Parathyroid adenoma (tissue), 2 donors: ENCODE measurements at regions not wholly inside any gene's neighbourhood (a gene's known extent, or its start where the extent isn't known, plus 50 kb on each side); places are given as distances from the start of the nearest gene placed in this dataset.

Experiments used
- H2AFZ ChIP-seq: fragments of 300-600 bp; sonication (generic); one replicate; pipeline ENCODE4 v1.7.0; 2017; ENCODE audit warnings: antibody characterized with exemption, mild to moderate bottlenecking
- H3K27ac ChIP-seq: fragments of 300-600 bp; sonication (generic); one replicate; pipeline ENCODE4 v1.7.0; 2017
- H3K27me3 ChIP-seq: fragments of 300-600 bp; sonication (generic); one replicate; pipeline ENCODE4 v1.7.0; 2017; ENCODE audit warnings: low read length; ENCODE audit not compliant: control insufficient read depth, insufficient read depth
- H3K36me3 ChIP-seq: fragments of 300-600 bp; sonication (generic); one replicate; pipeline ENCODE4 v1.7.0; 2017; ENCODE audit warnings: low read length; ENCODE audit not compliant: control insufficient read depth, insufficient read depth
- H3K4me1 ChIP-seq: fragments of 300-600 bp; sonication (generic); one replicate; pipeline ENCODE4 v1.7.0; 2017; ENCODE audit warnings: control low read depth
- H3K4me2 ChIP-seq: fragments of 300-600 bp; sonication (generic); one replicate; pipeline ENCODE4 v1.7.0; 2017; ENCODE audit warnings: low read length
- H3K4me3 ChIP-seq: fragments of 300-600 bp; sonication (generic); one replicate; pipeline ENCODE4 v1.7.0; 2017; ENCODE audit warnings: low read depth, low read length
- H3K79me2 ChIP-seq: fragments of 300-600 bp; sonication (generic); one replicate; pipeline ENCODE4 v1.7.0; 2017; ENCODE audit warnings: control low read depth
- H3K9ac ChIP-seq: fragments of 300-600 bp; sonication (generic); one replicate; pipeline ENCODE4 v1.7.0; 2017; ENCODE audit warnings: mild to moderate bottlenecking
- H3K9me3 ChIP-seq: fragments of 300-600 bp; sonication (generic); one replicate; pipeline ENCODE4 v1.7.0; 2017; ENCODE audit warnings: low read length; ENCODE audit not compliant: control insufficient read depth
- TF ChIP-seq, protein P1 (sequence below): fragments of 300-600 bp; sonication (generic); IDR thresholded peaks from one replicate; pipeline ENCODE4 v1.7.0; 2017; ENCODE audit warnings: antibody characterized with exemption, mild to moderate bottlenecking
- donor health status: primary hyperparathyroidism.

GRCh38 chr5:168023191-168023590, 268.3 kb upstream of the WWC1 start:
- H3K9ac ChIP-seq: no peak overlapping the region

GRCh38 chr5:168024306-168024705, 267.1 kb upstream of the WWC1 start:
- Histone ChIP-seq H3K27ac (no peak overlapping the region), H3K9ac (no peak overlapping the region), H3K4me1 (no peaks in the 10 kb centered on the region), H3K4me3 (no peak overlapping the region), H3K36me3 (no peaks in the 10 kb centered on the region), H2AFZ (no peak overlapping the region), H3K27me3 (no peaks in the 10 kb centered on the region), H3K9me3 (no peaks in the 10 kb centered on the region), H3K4me2 (no peak overlapping the region), H3K79me2 (no peaks in the 10 kb centered on the region)
- TF ChIP-seq, protein P1, sequence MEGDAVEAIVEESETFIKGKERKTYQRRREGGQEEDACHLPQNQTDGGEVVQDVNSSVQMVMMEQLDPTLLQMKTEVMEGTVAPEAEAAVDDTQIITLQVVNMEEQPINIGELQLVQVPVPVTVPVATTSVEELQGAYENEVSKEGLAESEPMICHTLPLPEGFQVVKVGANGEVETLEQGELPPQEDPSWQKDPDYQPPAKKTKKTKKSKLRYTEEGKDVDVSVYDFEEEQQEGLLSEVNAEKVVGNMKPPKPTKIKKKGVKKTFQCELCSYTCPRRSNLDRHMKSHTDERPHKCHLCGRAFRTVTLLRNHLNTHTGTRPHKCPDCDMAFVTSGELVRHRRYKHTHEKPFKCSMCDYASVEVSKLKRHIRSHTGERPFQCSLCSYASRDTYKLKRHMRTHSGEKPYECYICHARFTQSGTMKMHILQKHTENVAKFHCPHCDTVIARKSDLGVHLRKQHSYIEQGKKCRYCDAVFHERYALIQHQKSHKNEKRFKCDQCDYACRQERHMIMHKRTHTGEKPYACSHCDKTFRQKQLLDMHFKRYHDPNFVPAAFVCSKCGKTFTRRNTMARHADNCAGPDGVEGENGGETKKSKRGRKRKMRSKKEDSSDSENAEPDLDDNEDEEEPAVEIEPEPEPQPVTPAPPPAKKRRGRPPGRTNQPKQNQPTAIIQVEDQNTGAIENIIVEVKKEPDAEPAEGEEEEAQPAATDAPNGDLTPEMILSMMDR: no peak

More at GRCh38 chr5:168023191-168023590, 268.3 kb upstream of the WWC1 start:
- no peak overlapping the region for H3K4me3 ChIP-seq
- no peaks in the 10 kb centered on the region for H3K9me3 ChIP-seq
- no peaks in the 10 kb centered on the region for H3K36me3 ChIP-seq
- H3K4me2 ChIP-seq: no peak overlapping the region
- H3K27ac ChIP-seq: no peak overlapping the region
- no peaks in the 10 kb centered on the region for H3K79me2 ChIP-seq
- no peak overlapping the region for H2AFZ ChIP-seq
- TF ChIP-seq, protein P1: no peak
- no peaks in the 10 kb centered on the region for H3K4me1 ChIP-seq
- no peaks in the 10 kb centered on the region for H3K27me3 ChIP-seq

DNA sequence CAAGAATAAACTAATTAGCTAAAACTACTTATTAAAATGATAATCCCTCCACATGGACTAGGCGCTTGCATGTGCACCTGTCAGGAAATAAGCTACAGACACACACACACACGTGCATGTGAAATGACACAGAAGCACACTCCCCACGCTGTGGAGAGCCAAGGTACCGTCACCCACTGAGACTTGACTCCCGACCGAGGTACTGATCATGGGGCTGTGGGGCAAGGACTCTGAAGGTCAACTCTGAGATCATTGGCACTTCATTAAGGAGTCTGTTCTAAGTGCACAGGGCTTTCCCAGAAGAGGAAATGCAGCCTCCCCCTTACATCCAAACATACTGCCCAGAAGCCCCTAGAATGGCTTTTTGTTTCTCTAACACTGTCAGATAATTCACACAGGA, 264.4 kb upstream of the WWC1 start:
- no peak overlapping the region for H3K4me2 ChIP-seq
- no peaks in the 10 kb centered on the region for H3K36me3 ChIP-seq
- TF ChIP-seq, protein P1: no peak
- H3K9me3 ChIP-seq: no peaks in the 10 kb centered on the region
- H2AFZ ChIP-seq: no peak overlapping the region
- no peaks in the 10 kb centered on the region for H3K79me2 ChIP-seq
- no peak overlapping the region for H3K4me3 ChIP-seq
- H3K27ac ChIP-seq: no peak overlapping the region
- H3K27me3 ChIP-seq: no peaks in the 10 kb centered on the region
- no peak overlapping the region for H3K9ac ChIP-seq
- no peaks in the 10 kb centered on the region for H3K4me1 ChIP-seq

DNA sequence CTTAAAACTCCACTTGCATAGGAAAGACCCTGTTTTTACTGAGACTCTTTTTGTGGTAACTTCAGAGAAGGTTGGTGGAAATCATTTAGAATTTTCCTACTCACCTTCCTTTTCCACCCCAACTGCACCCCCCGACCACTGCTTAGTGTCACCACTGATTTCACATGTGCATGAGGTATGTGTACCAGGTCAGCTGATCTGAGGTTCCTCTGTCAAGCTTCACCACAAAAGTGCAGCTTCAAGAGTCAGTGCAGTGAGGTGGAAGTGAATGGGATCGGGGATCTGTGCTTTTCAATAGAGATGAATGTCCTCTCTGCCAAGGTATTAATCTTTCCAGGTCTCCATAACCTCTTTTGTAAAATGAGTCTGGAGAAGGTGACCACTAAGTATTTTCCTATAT, 260.5 kb upstream of the WWC1 start:
- no peak overlapping the region for H3K27ac ChIP-seq
- no peaks in the 10 kb centered on the region for H3K9me3 ChIP-seq
- no peaks in the 10 kb centered on the region for H3K79me2 ChIP-seq
- TF ChIP-seq, protein P1: no peak
- no peaks in the 10 kb centered on the region for H3K27me3 ChIP-seq
- no peak overlapping the region for H3K4me3 ChIP-seq
- H3K36me3 ChIP-seq: no peaks in the 10 kb centered on the region
- no peak overlapping the region for H2AFZ ChIP-seq
- H3K9ac ChIP-seq: no peak overlapping the region
- no peaks in the 10 kb centered on the region for H3K4me1 ChIP-seq
- H3K4me2 ChIP-seq: no peak overlapping the region

DNA sequence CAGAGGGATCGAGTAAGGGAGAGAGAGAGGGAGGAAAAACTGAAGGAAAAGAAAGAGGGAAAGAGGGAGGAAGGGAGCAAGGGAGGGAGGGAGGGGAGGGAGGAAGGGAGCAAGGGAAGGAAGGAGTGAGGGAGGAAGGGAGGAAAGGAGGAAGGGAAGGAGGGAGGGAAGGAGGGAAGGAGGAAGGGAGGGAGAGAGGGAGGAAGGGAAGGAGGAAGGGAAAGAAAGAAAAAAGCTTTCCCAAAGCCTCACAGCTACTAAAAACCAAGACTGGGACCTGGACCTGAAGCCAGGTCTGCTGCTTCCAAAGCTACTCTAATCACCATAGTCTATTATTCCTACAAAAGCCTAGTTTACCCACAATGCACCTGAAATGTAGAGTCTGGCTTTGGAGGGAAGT, 259.8 kb upstream of the WWC1 start:
- H3K27me3 ChIP-seq: no peaks in the 10 kb centered on the region
- H3K9me3 ChIP-seq: no peaks in the 10 kb centered on the region
- no peak overlapping the region for H2AFZ ChIP-seq
- H3K4me1 ChIP-seq: no peaks in the 10 kb centered on the region
- no peak overlapping the region for H3K4me2 ChIP-seq
- H3K9ac ChIP-seq: no peak overlapping the region
- TF ChIP-seq, protein P1: no peak
- no peak overlapping the region for H3K4me3 ChIP-seq
- no peaks in the 10 kb centered on the region for H3K36me3 ChIP-seq
- H3K27ac ChIP-seq: no peak overlapping the region
- H3K79me2 ChIP-seq: no peaks in the 10 kb centered on the region
